ENCODE measurements at regions not wholly inside any gene's neighbourhood (a gene's known extent, or its start where the extent isn't known, plus 50 kb on each side); places are given as distances from the start of the nearest gene placed in this dataset.
A peak's percentile ranks its signal among the peaks of the same experiment; 100 is the strongest.

DNA sequence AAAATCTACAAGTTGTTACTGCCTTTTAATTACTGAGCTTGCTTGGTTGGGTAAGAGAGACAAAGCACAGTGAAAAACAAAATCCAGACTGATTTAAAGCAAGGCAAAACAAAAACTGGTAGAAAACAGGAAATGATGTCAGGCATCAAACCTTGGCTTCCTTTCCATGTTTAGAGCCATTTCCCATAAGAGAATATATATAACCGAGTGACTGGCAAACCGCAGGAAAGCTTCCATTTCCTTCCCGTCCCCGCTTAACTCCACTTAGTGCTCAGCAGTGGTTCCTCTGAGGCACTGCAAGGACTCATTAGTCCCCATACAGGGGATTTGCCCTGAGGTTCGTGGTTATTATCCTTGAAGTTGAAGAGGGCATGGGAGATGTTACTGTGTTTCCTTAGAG, 446.3 kb downstream of the LPIN1 start:
- no peak for TF ChIP-seq EZH2 (IDR thresholded peaks at IDR 0.05; ENCODE audit: borderline replicate concordance, low read depth, low read length, severe bottlenecking)
- TF ChIP-seq, protein P1, sequence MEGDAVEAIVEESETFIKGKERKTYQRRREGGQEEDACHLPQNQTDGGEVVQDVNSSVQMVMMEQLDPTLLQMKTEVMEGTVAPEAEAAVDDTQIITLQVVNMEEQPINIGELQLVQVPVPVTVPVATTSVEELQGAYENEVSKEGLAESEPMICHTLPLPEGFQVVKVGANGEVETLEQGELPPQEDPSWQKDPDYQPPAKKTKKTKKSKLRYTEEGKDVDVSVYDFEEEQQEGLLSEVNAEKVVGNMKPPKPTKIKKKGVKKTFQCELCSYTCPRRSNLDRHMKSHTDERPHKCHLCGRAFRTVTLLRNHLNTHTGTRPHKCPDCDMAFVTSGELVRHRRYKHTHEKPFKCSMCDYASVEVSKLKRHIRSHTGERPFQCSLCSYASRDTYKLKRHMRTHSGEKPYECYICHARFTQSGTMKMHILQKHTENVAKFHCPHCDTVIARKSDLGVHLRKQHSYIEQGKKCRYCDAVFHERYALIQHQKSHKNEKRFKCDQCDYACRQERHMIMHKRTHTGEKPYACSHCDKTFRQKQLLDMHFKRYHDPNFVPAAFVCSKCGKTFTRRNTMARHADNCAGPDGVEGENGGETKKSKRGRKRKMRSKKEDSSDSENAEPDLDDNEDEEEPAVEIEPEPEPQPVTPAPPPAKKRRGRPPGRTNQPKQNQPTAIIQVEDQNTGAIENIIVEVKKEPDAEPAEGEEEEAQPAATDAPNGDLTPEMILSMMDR (IDR thresholded peaks at IDR 0.05; ENCODE audit: extremely low read depth in 1 of 2, insufficient read depth in 1 of 2, low read depth in 1 of 2, low read length in 2 of 2), result no peak
- TF ChIP-seq POLR2A (IDR thresholded peaks at IDR 0.05; ENCODE audit: low read depth, low read length), result no peak
- peak; percentile 73 for TF ChIP-seq JUN (IDR thresholded peaks at IDR 0.05; ENCODE audit: borderline replicate concordance, insufficient read depth, insufficient read length, low read depth)

Measured in endothelial cell of umbilical vein (primary cell).